BJ (cell line): ENCODE measurements at regions not wholly inside any gene's neighbourhood (a gene's known extent, or its start where the extent isn't known, plus 50 kb on each side); places are given as distances from the start of the nearest gene placed in this dataset.

ENCODE experiments used
- CTCF ChIA-PET: fragments of 350-600 bp; formaldehyde crosslinking; extraction: SDS; loops from one replicate; lab custom pipeline; 2021; ENCODE audit warnings: antibody characterized with exemption, inconsistent platforms; lab: Yijun Ruan, JAX
- POLR2A ChIA-PET: fragments of 300-600 bp; sonication (Branson Sonifier 250); formaldehyde crosslinking; extraction: SDS; loops from one replicate; lab custom pipeline; 2021; ENCODE audit warnings: antibody characterized with exemption; lab: Charles Lee
- DNase-seq: peaks from one replicate; pipeline ENCODE4 v3.0.0-alpha.2; 2011; ENCODE audit warnings: low read depth
- H3K27me3 ChIP-seq: 2 replicates; pipeline ENCODE4 v1.6.0; 2011; ENCODE audit warnings: low read length; ENCODE audit not compliant: control insufficient read depth, insufficient read depth
- H3K36me3 ChIP-seq: 2 replicates; pipeline ENCODE4 v1.5.1; 2011; ENCODE audit warnings: low read length; ENCODE audit not compliant: control insufficient read depth, insufficient read depth
- H3K4me3 ChIP-seq: 2 replicates; pipeline ENCODE4 v1.5.1; 2011; ENCODE audit warnings: low read depth, mild to moderate bottlenecking, control low read depth, low read length
- CTCF ChIP-seq: IDR thresholded peaks from 2 replicates; pipeline ENCODE4 v1.5.1; 2011; ENCODE audit warnings: low read depth, mild to moderate bottlenecking, control low read depth, inconsistent platforms, low read length, moderate library complexity; ENCODE audit not compliant: insufficient read depth

GRCh38 chr2:134194519-134194918 lies 59.4 kb upstream of the MGAT5 start:
- no peak for DNase-seq
- Histone ChIP-seq H3K4me3 (no peak overlapping the region), H3K27me3 (no peaks in the 10 kb centered on the region), H3K36me3 (no peaks in the 10 kb centered on the region)
- ChIA-PET CTCF (no interaction called here), POLR2A (no interaction called here)
- TF ChIP-seq CTCF: no peak

GRCh38 chr2:134195341-134195740 lies 58.5 kb upstream of the MGAT5 start:
- H3K27me3 ChIP-seq: no peaks in the 10 kb centered on the region
- DNase-seq: no peak
- TF ChIP-seq CTCF: no peak
- CTCF ChIA-PET: no interaction called here
- H3K36me3 ChIP-seq: no peaks in the 10 kb centered on the region
- POLR2A ChIA-PET: no interaction called here
- no peak overlapping the region for H3K4me3 ChIP-seq

GRCh38 chr2:134197445-134197844 lies 56.4 kb upstream of the MGAT5 start:
- ChIA-PET POLR2A (no interaction called here), CTCF (interaction anchor here (0.8 to 1.5 kb wide), 5 partner anchors 10 to 311 kb away, joined by 3 to 5 read pairs (median 4); no protein-coding TSS in a partner anchor)
- no peaks in the 10 kb centered on the region for H3K27me3 ChIP-seq
- TF ChIP-seq CTCF: no peak
- H3K4me3 ChIP-seq: no peak overlapping the region
- H3K36me3 ChIP-seq: no peaks in the 10 kb centered on the region
- DNase-seq: no peak

- H3K4me3 ChIP-seq: no peak overlapping the region
- no peak for DNase-seq
- no peaks in the 10 kb centered on the region for H3K27me3 ChIP-seq
- no peaks in the 10 kb centered on the region for H3K36me3 ChIP-seq
- ChIA-PET POLR2A (no interaction called here), CTCF (interaction anchor here (0.8 to 1.4 kb wide), 7 partner anchors 10 to 312 kb away, joined by 3 to 4 read pairs (median 3); no protein-coding TSS in a partner anchor)
- TF ChIP-seq CTCF: no peak
Measured at GRCh38 chr2:134198006-134198634, 55.8 kb upstream of the MGAT5 start.

GRCh38 chr2:134199123-134199522 lies 54.7 kb upstream of the MGAT5 start:
- Histone ChIP-seq H3K27me3 (no peaks in the 10 kb centered on the region), H3K36me3 (no peaks in the 10 kb centered on the region), H3K4me3 (no peak overlapping the region)
- TF ChIP-seq CTCF: no peak
- POLR2A ChIA-PET: no interaction called here
- no peak for DNase-seq
- CTCF ChIA-PET: interaction anchor here (0.8 to 1.2 kb wide), 4 partner anchors 19 to 82 kb away, joined by 3 to 4 read pairs (median 3); no protein-coding TSS in a partner anchor
